Stomach (tissue), 4 donors: ENCODE measurements at regions not wholly inside any gene's neighbourhood (a gene's known extent, or its start where the extent isn't known, plus 50 kb on each side); places are given as distances from the start of the nearest gene placed in this dataset.

Experiments
- EP300 ChIP-seq: sonication (generic); formaldehyde crosslinking; IDR thresholded peaks from one replicate; pipeline ENCODE4 v1.6.1; 2017; ENCODE audit warnings: antibody characterized with exemption
- POLR2AphosphoS5 ChIP-seq, 3 donors: sonication (generic); formaldehyde crosslinking; IDR thresholded peaks; one replicate each; pipeline ENCODE4 v1.6.1; 2016; ENCODE audit warnings: antibody characterized with exemption in 3 of 3
- TF ChIP-seq, protein P1 (sequence below), 7 experiments: fragments of 450-650 bp in 4 of 7; fragments of 200-600 bp in 3 of 7; sonication (generic) in 3 of 7; IDR thresholded peaks; one replicate each; pipeline ENCODE4 v1.5.1; 2016 to 2019; ENCODE audit warnings: antibody characterized with exemption in 7 of 7, control low read depth in 2 of 7, mild to moderate bottlenecking in 1 of 7

GRCh38 chr11:90775567-90776165 is 552.8 kb upstream of the CHORDC1 start:
- TF ChIP-seq, protein P1, sequence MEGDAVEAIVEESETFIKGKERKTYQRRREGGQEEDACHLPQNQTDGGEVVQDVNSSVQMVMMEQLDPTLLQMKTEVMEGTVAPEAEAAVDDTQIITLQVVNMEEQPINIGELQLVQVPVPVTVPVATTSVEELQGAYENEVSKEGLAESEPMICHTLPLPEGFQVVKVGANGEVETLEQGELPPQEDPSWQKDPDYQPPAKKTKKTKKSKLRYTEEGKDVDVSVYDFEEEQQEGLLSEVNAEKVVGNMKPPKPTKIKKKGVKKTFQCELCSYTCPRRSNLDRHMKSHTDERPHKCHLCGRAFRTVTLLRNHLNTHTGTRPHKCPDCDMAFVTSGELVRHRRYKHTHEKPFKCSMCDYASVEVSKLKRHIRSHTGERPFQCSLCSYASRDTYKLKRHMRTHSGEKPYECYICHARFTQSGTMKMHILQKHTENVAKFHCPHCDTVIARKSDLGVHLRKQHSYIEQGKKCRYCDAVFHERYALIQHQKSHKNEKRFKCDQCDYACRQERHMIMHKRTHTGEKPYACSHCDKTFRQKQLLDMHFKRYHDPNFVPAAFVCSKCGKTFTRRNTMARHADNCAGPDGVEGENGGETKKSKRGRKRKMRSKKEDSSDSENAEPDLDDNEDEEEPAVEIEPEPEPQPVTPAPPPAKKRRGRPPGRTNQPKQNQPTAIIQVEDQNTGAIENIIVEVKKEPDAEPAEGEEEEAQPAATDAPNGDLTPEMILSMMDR (IDR thresholded peaks at IDR 0.05), result no peak
- TF ChIP-seq EP300 (no peak), POLR2AphosphoS5 (IDR thresholded peaks at IDR 0.05) (no peak)
